ENCODE measurements at regions not wholly inside any gene's neighbourhood (a gene's known extent, or its start where the extent isn't known, plus 50 kb on each side); places are given as distances from the start of the nearest gene placed in this dataset.
A peak's percentile ranks its signal among the peaks of the same experiment; 100 is the strongest.

DNA sequence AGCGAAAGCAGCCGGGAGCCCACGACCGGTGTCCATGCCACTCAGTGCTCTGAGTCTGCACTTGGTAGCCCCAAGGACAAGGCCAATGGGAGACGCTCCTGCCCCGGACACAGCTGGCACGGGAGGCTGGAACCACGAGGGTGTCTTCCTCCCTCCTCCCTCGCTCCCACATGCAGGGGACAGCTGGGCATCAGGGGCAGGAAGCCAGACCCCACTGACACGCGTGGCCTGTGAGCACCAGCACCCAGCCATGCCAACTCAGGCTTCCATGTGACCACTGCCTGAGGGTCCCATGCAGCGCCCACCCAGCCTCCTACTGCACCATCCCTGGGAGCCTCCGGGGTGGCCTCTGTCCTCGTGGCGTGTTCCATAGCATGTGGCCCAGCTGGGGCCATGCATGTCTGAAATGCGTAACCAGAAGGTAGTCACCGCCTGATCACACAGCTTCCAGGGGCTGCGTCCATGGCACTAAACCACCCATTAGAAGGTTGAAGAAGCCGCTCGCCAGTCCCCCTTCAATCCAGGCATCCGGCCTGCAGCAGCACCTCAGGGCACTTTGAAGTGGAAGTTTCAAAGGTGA lies 323.2 kb upstream of the SALL3 start:
- DNase-seq: no peak
- Histone ChIP-seq H3K9me3 (peaks cover 0 to 39% (median 14%) of the 10 kb centered on the region in 4 donors), H3K4me1 (no peaks in the 10 kb centered on the region), H3K4me3 (no peak overlapping the region), H3K36me3 (no peaks in the 10 kb centered on the region), H3K27ac (no peak overlapping the region), H3K27me3 (peaks cover 0 to 32% (median 0%) of the 10 kb centered on the region in 3 donors)
- WGBS, 5 donors: 87 to 94% (median 89%) methylated on average over 19 to 21 of the region's 21 CpGs
- intact Hi-C loops (cut with DNase I; ENCODE audit: low total_unique reads): no loop called here
- TF ChIP-seq POLR2AphosphoS5 (IDR thresholded peaks at IDR 0.05): no peak
- no peak for TF ChIP-seq EP300 (IDR thresholded peaks at IDR 0.05)
- no peak for TF ChIP-seq CTCF (IDR thresholded peaks at IDR 0.05)
- no peak for TF ChIP-seq POLR2A (IDR thresholded peaks at IDR 0.05)

DNA sequence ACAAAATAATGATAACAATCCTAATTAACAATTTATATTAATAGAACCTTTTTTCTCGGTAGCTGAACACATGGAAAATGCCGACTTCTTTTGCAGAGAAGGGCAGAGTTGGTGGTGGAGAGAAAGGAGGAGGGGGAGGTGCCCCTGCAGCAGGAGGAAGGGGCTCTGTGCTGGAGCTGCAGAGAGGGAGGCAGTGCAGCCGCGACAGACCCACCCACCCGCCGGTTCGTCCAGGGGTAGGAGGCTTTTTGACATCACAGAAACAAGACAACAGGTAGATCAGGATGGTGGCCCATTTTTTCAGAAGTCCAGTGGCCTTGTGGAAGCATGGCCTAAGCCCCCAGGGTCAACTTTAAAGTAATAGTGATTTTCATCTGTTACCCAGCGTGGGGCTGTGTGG lies 321.1 kb upstream of the SALL3 start:
- TF ChIP-seq POLR2A (IDR thresholded peaks at IDR 0.05) (no peak), POLR2AphosphoS5 (IDR thresholded peaks at IDR 0.05) (no peak), CTCF (IDR thresholded peaks at IDR 0.05) (no peak), EP300 (IDR thresholded peaks at IDR 0.05) (no peak)
- H3K27me3 ChIP-seq: peaks cover 0 to 43% (median 0%) of the 10 kb centered on the region in 3 donors
- no peak overlapping the region for H3K4me3 ChIP-seq
- no peaks in the 10 kb centered on the region for H3K4me1 ChIP-seq
- H3K36me3 ChIP-seq: no peaks in the 10 kb centered on the region
- 64 to 83% (median 72%) methylated on average over 8 of the region's 8 CpGs for WGBS, 5 donors
- intact Hi-C loops (cut with DNase I; ENCODE audit: low total_unique reads): no loop called here
- no peak for DNase-seq
- H3K9me3 ChIP-seq: peaks cover 0 to 18% (median 0%) of the 10 kb centered on the region in 4 donors
- no peak overlapping the region for H3K27ac ChIP-seq

DNA sequence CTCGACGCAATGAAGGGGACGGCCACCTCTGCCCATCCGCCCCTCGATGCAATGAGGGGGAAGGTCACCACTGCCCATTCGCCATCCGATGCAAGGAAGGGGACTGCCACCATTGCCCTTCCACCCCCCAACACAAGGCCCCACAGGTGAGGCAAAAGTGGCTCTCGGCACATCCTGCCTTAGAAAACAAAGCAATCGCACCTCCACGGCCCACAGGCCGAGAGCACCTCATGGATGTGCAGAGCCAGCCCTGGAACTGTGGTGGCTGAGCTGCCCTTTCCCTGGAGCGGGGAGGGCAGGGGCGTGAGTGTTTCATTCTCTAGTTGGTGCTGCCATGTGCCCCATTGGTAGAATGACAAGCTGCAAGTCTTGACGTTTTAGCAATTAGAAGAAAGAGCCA lies 320.6 kb upstream of the SALL3 start:
- TF ChIP-seq POLR2AphosphoS5 (IDR thresholded peaks at IDR 0.05) (no peak), POLR2A (IDR thresholded peaks at IDR 0.05) (no peak), CTCF (IDR thresholded peaks at IDR 0.05) (no peak), EP300 (IDR thresholded peaks at IDR 0.05) (no peak)
- no peaks in the 10 kb centered on the region for H3K4me1 ChIP-seq
- DNase-seq: no peak
- H3K4me3 ChIP-seq: no peak overlapping the region
- 80 to 87% (median 85%) methylated on average over 8 to 14 of the region's 14 CpGs for whole genome bisulfite sequencing, 5 donors
- intact Hi-C loops (cut with DNase I; ENCODE audit: low total_unique reads): no loop called here
- H3K9me3 ChIP-seq: peaks cover 0 to 13% (median 0%) of the 10 kb centered on the region in 4 donors
- peaks cover 0 to 46% (median 0%) of the 10 kb centered on the region in 3 donors for H3K27me3 ChIP-seq
- no peaks in the 10 kb centered on the region for H3K36me3 ChIP-seq
- no peak overlapping the region for H3K27ac ChIP-seq

DNA sequence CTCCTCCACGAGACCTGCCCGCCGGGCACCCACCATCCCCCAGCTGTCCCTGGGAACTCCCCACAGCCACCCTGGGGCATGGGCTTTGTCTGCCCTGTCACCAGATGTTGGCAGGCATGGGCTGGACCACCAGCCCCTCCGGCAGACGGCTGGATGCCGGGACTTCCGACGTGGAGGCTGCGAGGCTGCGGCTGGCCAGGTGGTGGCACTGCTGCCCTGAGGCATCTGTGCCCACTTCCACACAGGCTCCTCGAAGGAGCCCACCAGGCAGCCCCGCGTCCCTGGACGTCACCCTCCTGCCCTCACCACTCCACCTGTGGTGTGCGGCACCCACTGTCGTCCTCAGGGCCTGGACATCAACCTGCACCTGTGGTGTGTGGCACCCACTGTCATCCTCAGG lies 319.9 kb upstream of the SALL3 start:
- DNase-seq: peak in 1 of 2 donors; percentile 60
- no peaks in the 10 kb centered on the region for H3K36me3 ChIP-seq
- 26 to 51% (median 33%) methylated on average over 5 to 16 of the region's 16 CpGs for WGBS, 5 donors
- peaks cover 0 to 47% (median 0%) of the 10 kb centered on the region in 3 donors for H3K27me3 ChIP-seq
- H3K4me1 ChIP-seq: no peaks in the 10 kb centered on the region
- TF ChIP-seq CTCF (IDR thresholded peaks at IDR 0.05) (peak in 4 of 7 experiments; percentile 14 to 25 (median 24)), POLR2AphosphoS5 (IDR thresholded peaks at IDR 0.05) (no peak), EP300 (IDR thresholded peaks at IDR 0.05) (no peak), POLR2A (IDR thresholded peaks at IDR 0.05) (no peak)
- no peak overlapping the region for H3K27ac ChIP-seq
- H3K4me3 ChIP-seq: no peak overlapping the region
- intact Hi-C loops (cut with DNase I; ENCODE audit: low total_unique reads): no loop called here
- peaks cover 0 to 9% (median 0%) of the 10 kb centered on the region in 4 donors for H3K9me3 ChIP-seq
